Tibial nerve (tissue), 4 donors: ENCODE measurements at regions not wholly inside any gene's neighbourhood (a gene's known extent, or its start where the extent isn't known, plus 50 kb on each side); places are given as distances from the start of the nearest gene placed in this dataset.

Source experiments
- EP300 ChIP-seq, 2 donors: sonication (generic); formaldehyde crosslinking; IDR thresholded peaks; one replicate each; pipeline ENCODE4 v1.6.1; 2017; ENCODE audit warnings: antibody characterized with exemption in 2 of 2, mild to moderate bottlenecking in 1 of 2
- POLR2A ChIP-seq, 2 donors: fragments of 450-650 bp; IDR thresholded peaks; one replicate each; pipeline ENCODE4 v1.6.1; 2017; ENCODE audit warnings: antibody characterized with exemption in 2 of 2, mild to moderate bottlenecking in 2 of 2, moderate library complexity in 2 of 2
- TF ChIP-seq, protein P1 (sequence below), 5 experiments: fragments of 200-600 bp in 3 of 5; fragments of 450-650 bp in 2 of 5; sonication (generic) in 3 of 5; IDR thresholded peaks; one replicate each; pipeline ENCODE4 v1.5.1; 2016 to 2019; ENCODE audit warnings: antibody characterized with exemption in 5 of 5, mild to moderate bottlenecking in 3 of 5, moderate library complexity in 2 of 5

DNA sequence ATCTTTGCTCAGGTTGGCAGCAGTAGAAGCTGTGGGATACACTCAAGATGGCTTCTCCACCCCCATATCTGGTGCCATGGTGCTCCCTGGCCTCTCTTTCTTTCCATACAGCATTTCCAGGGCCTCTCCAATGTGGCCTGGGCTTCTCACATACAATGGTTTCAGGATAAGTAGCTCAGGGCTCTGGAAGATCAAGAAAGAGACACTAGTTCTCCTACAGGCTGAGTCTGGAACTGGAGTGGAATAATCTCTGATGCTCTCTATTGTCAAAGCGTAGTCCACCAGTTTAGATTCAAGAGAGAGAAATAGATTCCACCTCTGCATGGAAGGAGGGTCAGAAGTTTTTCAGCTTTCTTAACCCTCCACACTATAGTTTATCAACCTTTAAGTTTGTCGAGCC is 138.2 kb upstream of the AADAT start:
- TF ChIP-seq, protein P1, sequence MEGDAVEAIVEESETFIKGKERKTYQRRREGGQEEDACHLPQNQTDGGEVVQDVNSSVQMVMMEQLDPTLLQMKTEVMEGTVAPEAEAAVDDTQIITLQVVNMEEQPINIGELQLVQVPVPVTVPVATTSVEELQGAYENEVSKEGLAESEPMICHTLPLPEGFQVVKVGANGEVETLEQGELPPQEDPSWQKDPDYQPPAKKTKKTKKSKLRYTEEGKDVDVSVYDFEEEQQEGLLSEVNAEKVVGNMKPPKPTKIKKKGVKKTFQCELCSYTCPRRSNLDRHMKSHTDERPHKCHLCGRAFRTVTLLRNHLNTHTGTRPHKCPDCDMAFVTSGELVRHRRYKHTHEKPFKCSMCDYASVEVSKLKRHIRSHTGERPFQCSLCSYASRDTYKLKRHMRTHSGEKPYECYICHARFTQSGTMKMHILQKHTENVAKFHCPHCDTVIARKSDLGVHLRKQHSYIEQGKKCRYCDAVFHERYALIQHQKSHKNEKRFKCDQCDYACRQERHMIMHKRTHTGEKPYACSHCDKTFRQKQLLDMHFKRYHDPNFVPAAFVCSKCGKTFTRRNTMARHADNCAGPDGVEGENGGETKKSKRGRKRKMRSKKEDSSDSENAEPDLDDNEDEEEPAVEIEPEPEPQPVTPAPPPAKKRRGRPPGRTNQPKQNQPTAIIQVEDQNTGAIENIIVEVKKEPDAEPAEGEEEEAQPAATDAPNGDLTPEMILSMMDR (IDR thresholded peaks at IDR 0.05) = no peak
- no peak for TF ChIP-seq POLR2A (IDR thresholded peaks at IDR 0.05)
- no peak for TF ChIP-seq EP300 (IDR thresholded peaks at IDR 0.05)
